ENCODE measurements at regions not wholly inside any gene's neighbourhood (a gene's known extent, or its start where the extent isn't known, plus 50 kb on each side); places are given as distances from the start of the nearest gene placed in this dataset.
"Not testable (repeated sequence)": the region's sequence is repeated elsewhere in the genome, so short reads cannot be mapped to it uniquely, and the experiment has no call there.

DNA sequence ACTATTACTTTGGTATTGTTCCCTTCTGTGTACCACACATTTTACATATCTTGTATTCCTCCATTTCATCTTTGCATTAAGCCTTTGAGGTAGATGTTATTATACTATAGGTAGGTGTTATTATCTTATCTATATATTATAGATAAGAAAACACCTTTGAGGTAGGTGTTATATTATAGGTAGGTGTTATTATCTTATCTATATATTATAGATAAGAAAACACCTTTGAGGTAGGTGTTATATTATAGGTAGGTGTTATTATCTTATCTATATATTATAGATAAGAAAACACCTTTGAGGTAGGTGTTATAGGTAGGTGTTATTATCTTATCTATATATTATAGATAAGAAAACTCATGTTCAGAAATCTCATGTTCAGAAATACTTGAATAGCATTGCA, 187.0 kb upstream of the USP15 start:
- TF ChIP-seq, protein P1, sequence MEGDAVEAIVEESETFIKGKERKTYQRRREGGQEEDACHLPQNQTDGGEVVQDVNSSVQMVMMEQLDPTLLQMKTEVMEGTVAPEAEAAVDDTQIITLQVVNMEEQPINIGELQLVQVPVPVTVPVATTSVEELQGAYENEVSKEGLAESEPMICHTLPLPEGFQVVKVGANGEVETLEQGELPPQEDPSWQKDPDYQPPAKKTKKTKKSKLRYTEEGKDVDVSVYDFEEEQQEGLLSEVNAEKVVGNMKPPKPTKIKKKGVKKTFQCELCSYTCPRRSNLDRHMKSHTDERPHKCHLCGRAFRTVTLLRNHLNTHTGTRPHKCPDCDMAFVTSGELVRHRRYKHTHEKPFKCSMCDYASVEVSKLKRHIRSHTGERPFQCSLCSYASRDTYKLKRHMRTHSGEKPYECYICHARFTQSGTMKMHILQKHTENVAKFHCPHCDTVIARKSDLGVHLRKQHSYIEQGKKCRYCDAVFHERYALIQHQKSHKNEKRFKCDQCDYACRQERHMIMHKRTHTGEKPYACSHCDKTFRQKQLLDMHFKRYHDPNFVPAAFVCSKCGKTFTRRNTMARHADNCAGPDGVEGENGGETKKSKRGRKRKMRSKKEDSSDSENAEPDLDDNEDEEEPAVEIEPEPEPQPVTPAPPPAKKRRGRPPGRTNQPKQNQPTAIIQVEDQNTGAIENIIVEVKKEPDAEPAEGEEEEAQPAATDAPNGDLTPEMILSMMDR (IDR thresholded peaks at IDR 0.05), result not testable (repeated sequence)
- not testable (repeated sequence) for TF ChIP-seq POLR2A (IDR thresholded peaks at IDR 0.05)
